ENCODE measurements at regions not wholly inside any gene's neighbourhood (a gene's known extent, or its start where the extent isn't known, plus 50 kb on each side); places are given as distances from the start of the nearest gene placed in this dataset.
"Not testable (repeated sequence)": the region's sequence is repeated elsewhere in the genome, so short reads cannot be mapped to it uniquely, and the experiment has no call there.

GRCh38 chrX:1750267-1750666 is 135.4 kb downstream of the ASMT start:
- no peak for DNase-seq
- Histone ChIP-seq H3K79me2 (ENCODE audit: low read length) (no peaks in the 10 kb centered on the region), H3K36me3 (ENCODE audit: insufficient read depth, low read length) (no peaks in the 10 kb centered on the region), H3K9ac (ENCODE audit: low read length) (no peak overlapping the region), H3K4me1 (ENCODE audit: low read length) (no peaks in the 10 kb centered on the region), H3K9me3 (ENCODE audit: low read length) (no peaks in the 10 kb centered on the region), H3K27me3 (ENCODE audit: low read length) (no peaks in the 10 kb centered on the region), H2AFZ (ENCODE audit: low read length) (no peak overlapping the region), H4K20me1 (ENCODE audit: insufficient read depth, low read depth, low read length) (no peaks in the 10 kb centered on the region), H3K27ac (ENCODE audit: low read length) (no peak overlapping the region), H3K4me2 (ENCODE audit: low read depth, low read length, poor library complexity, severe bottlenecking) (no peak overlapping the region), H3K4me3 (ENCODE audit: low read length) (no peak overlapping the region), H3K9me2 (replicated peaks; ENCODE audit: insufficient read depth, low read length) (no peaks in the 10 kb centered on the region)

- Histone ChIP-seq H3K27me3 (ENCODE audit: low read length) (no peaks in the 10 kb centered on the region), H2AFZ (ENCODE audit: low read length) (no peak overlapping the region), H3K9me2 (replicated peaks; ENCODE audit: insufficient read depth, low read length) (no peaks in the 10 kb centered on the region), H3K79me2 (ENCODE audit: low read length) (no peaks in the 10 kb centered on the region), H3K4me3 (ENCODE audit: low read length) (no peak overlapping the region), H3K9ac (ENCODE audit: low read length) (no peak overlapping the region), H3K4me1 (ENCODE audit: low read length) (no peaks in the 10 kb centered on the region), H3K4me2 (ENCODE audit: low read depth, low read length, poor library complexity, severe bottlenecking) (no peak overlapping the region), H4K20me1 (ENCODE audit: insufficient read depth, low read depth, low read length) (no peaks in the 10 kb centered on the region), H3K9me3 (ENCODE audit: low read length) (no peaks in the 10 kb centered on the region), H3K36me3 (ENCODE audit: insufficient read depth, low read length) (no peaks in the 10 kb centered on the region), H3K27ac (ENCODE audit: low read length) (no peak overlapping the region)
- no peak for DNase-seq
These were observed 136.9 kb downstream of the ASMT start for GRCh38 chrX:1751781-1752180.

GRCh38 chrX:1752799-1753198 is 137.9 kb downstream of the ASMT start:
- not testable (repeated sequence) for H3K27ac ChIP-seq (ENCODE audit: low read length); H3K9me2 ChIP-seq (replicated peaks; ENCODE audit: insufficient read depth, low read length); H2AFZ ChIP-seq (ENCODE audit: low read length); H3K36me3 ChIP-seq (ENCODE audit: insufficient read depth, low read length); H3K79me2 ChIP-seq (ENCODE audit: low read length); H3K27me3 ChIP-seq (ENCODE audit: low read length); H3K4me3 ChIP-seq (ENCODE audit: low read length); H3K9ac ChIP-seq (ENCODE audit: low read length); DNase-seq; H3K4me2 ChIP-seq (ENCODE audit: low read depth, low read length, poor library complexity, severe bottlenecking); H4K20me1 ChIP-seq (ENCODE audit: insufficient read depth, low read depth, low read length); H3K4me1 ChIP-seq (ENCODE audit: low read length); H3K9me3 ChIP-seq (ENCODE audit: low read length)

- peaks cover 3% of the 10 kb centered on the region; the same call in 1 of the 2 replicates for H3K9me3 ChIP-seq (ENCODE audit: low read length)
- H3K9ac ChIP-seq (ENCODE audit: low read length), result no peak overlapping the region
- H3K27ac ChIP-seq (ENCODE audit: low read length), result no peak overlapping the region
- no peaks in the 10 kb centered on the region for H3K27me3 ChIP-seq (ENCODE audit: low read length)
- H2AFZ ChIP-seq (ENCODE audit: low read length), result no peak overlapping the region
- no peaks in the 10 kb centered on the region for H3K9me2 ChIP-seq (replicated peaks; ENCODE audit: insufficient read depth, low read length)
- no peaks in the 10 kb centered on the region for H3K4me1 ChIP-seq (ENCODE audit: low read length)
- H4K20me1 ChIP-seq (ENCODE audit: insufficient read depth, low read depth, low read length), result no peaks in the 10 kb centered on the region
- no peak overlapping the region for H3K4me2 ChIP-seq (ENCODE audit: low read depth, low read length, poor library complexity, severe bottlenecking)
- DNase-seq, result no peak
- no peaks in the 10 kb centered on the region for H3K36me3 ChIP-seq (ENCODE audit: insufficient read depth, low read length)
- H3K79me2 ChIP-seq (ENCODE audit: low read length), result no peaks in the 10 kb centered on the region
- no peak overlapping the region for H3K4me3 ChIP-seq (ENCODE audit: low read length)
These were observed 139.2 kb downstream of the ASMT start for GRCh38 chrX:1754077-1754476.

GRCh38 chrX:1763294-1763693 is 148.4 kb downstream of the ASMT start:
- DNase-seq, result no peak
- Histone ChIP-seq H3K9me3 (ENCODE audit: low read length) (no peaks in the 10 kb centered on the region), H3K27me3 (ENCODE audit: low read length) (no peaks in the 10 kb centered on the region), H3K9me2 (replicated peaks; ENCODE audit: insufficient read depth, low read length) (no peaks in the 10 kb centered on the region), H3K4me3 (ENCODE audit: low read length) (no peak overlapping the region), H3K27ac (ENCODE audit: low read length) (no peak overlapping the region), H3K9ac (ENCODE audit: low read length) (no peak overlapping the region), H3K4me2 (ENCODE audit: low read depth, low read length, poor library complexity, severe bottlenecking) (no peak overlapping the region), H2AFZ (ENCODE audit: low read length) (no peak overlapping the region), H4K20me1 (ENCODE audit: insufficient read depth, low read depth, low read length) (no peaks in the 10 kb centered on the region), H3K36me3 (ENCODE audit: insufficient read depth, low read length) (no peaks in the 10 kb centered on the region), H3K79me2 (ENCODE audit: low read length) (no peaks in the 10 kb centered on the region), H3K4me1 (ENCODE audit: low read length) (no peaks in the 10 kb centered on the region)

GRCh38 chrX:1764883-1765364 is 150.1 kb downstream of the ASMT start:
- H3K4me3 ChIP-seq (ENCODE audit: low read length); H3K27me3 ChIP-seq (ENCODE audit: low read length); H3K79me2 ChIP-seq (ENCODE audit: low read length); H3K9ac ChIP-seq (ENCODE audit: low read length); H3K9me3 ChIP-seq (ENCODE audit: low read length); H3K36me3 ChIP-seq (ENCODE audit: insufficient read depth, low read length); H3K27ac ChIP-seq (ENCODE audit: low read length); H2AFZ ChIP-seq (ENCODE audit: low read length); H3K9me2 ChIP-seq (replicated peaks; ENCODE audit: insufficient read depth, low read length); H3K4me1 ChIP-seq (ENCODE audit: low read length); H4K20me1 ChIP-seq (ENCODE audit: insufficient read depth, low read depth, low read length); H3K4me2 ChIP-seq (ENCODE audit: low read depth, low read length, poor library complexity, severe bottlenecking): not testable (repeated sequence)
- peak; percentile 49 for DNase-seq

GRCh38 chrX:1767026-1767425 is 152.2 kb downstream of the ASMT start:
- Histone ChIP-seq H2AFZ (ENCODE audit: low read length) (no peak overlapping the region), H3K36me3 (ENCODE audit: insufficient read depth, low read length) (no peaks in the 10 kb centered on the region), H3K27me3 (ENCODE audit: low read length) (no peaks in the 10 kb centered on the region), H3K79me2 (ENCODE audit: low read length) (no peaks in the 10 kb centered on the region), H3K27ac (ENCODE audit: low read length) (no peak overlapping the region), H3K9me3 (ENCODE audit: low read length) (no peaks in the 10 kb centered on the region), H3K4me2 (ENCODE audit: low read depth, low read length, poor library complexity, severe bottlenecking) (no peak overlapping the region), H4K20me1 (ENCODE audit: insufficient read depth, low read depth, low read length) (no peaks in the 10 kb centered on the region), H3K9ac (ENCODE audit: low read length) (no peak overlapping the region), H3K9me2 (replicated peaks; ENCODE audit: insufficient read depth, low read length) (no peaks in the 10 kb centered on the region), H3K4me3 (ENCODE audit: low read length) (no peak overlapping the region), H3K4me1 (ENCODE audit: low read length) (no peaks in the 10 kb centered on the region)
- no peak for DNase-seq

GRCh38 chrX:1778817-1779216 is 164.0 kb downstream of the ASMT start:
- H3K9ac ChIP-seq (ENCODE audit: low read length), result no peak overlapping the region
- H3K9me3 ChIP-seq (ENCODE audit: low read length), result no peaks in the 10 kb centered on the region
- no peaks in the 10 kb centered on the region for H3K27me3 ChIP-seq (ENCODE audit: low read length)
- peaks cover 3% of the 10 kb centered on the region; the same call in 1 of the 2 replicates for H3K4me1 ChIP-seq (ENCODE audit: low read length)
- no peaks in the 10 kb centered on the region for H3K36me3 ChIP-seq (ENCODE audit: insufficient read depth, low read length)
- no peaks in the 10 kb centered on the region for H3K79me2 ChIP-seq (ENCODE audit: low read length)
- H4K20me1 ChIP-seq (ENCODE audit: insufficient read depth, low read depth, low read length), result no peaks in the 10 kb centered on the region
- no peaks in the 10 kb centered on the region for H3K9me2 ChIP-seq (replicated peaks; ENCODE audit: insufficient read depth, low read length)
- no peak overlapping the region for H3K4me2 ChIP-seq (ENCODE audit: low read depth, low read length, poor library complexity, severe bottlenecking)
- no peak for DNase-seq
- H3K4me3 ChIP-seq (ENCODE audit: low read length), result no peak overlapping the region
- no peak overlapping the region for H2AFZ ChIP-seq (ENCODE audit: low read length)
- H3K27ac ChIP-seq (ENCODE audit: low read length), result no peak overlapping the region

GRCh38 chrX:1779626-1780025 is 164.8 kb downstream of the ASMT start:
- H3K4me2 ChIP-seq (ENCODE audit: low read depth, low read length, poor library complexity, severe bottlenecking), result no peak overlapping the region
- H3K4me3 ChIP-seq (ENCODE audit: low read length), result no peak overlapping the region
- DNase-seq, result no peak
- H3K4me1 ChIP-seq (ENCODE audit: low read length), result peaks cover 3% of the 10 kb centered on the region; the same call in 1 of the 2 replicates
- H3K9ac ChIP-seq (ENCODE audit: low read length), result no peak overlapping the region
- H4K20me1 ChIP-seq (ENCODE audit: insufficient read depth, low read depth, low read length), result no peaks in the 10 kb centered on the region
- no peaks in the 10 kb centered on the region for H3K36me3 ChIP-seq (ENCODE audit: insufficient read depth, low read length)
- H3K27me3 ChIP-seq (ENCODE audit: low read length), result no peaks in the 10 kb centered on the region
- H3K9me3 ChIP-seq (ENCODE audit: low read length), result peaks cover under 1% of the 10 kb centered on the region; the same call in 1 of the 2 replicates
- H2AFZ ChIP-seq (ENCODE audit: low read length), result no peak overlapping the region
- H3K9me2 ChIP-seq (replicated peaks; ENCODE audit: insufficient read depth, low read length), result no peaks in the 10 kb centered on the region
- no peak overlapping the region for H3K27ac ChIP-seq (ENCODE audit: low read length)
- H3K79me2 ChIP-seq (ENCODE audit: low read length), result no peaks in the 10 kb centered on the region

All from Karpas-422 (cell line).